IMR-90 (cell line): ENCODE measurements at regions not wholly inside any gene's neighbourhood (a gene's known extent, or its start where the extent isn't known, plus 50 kb on each side); places are given as distances from the start of the nearest gene placed in this dataset.

ENCODE experiments used
- ATAC-seq: fragments of 200-7000 bp; cut with Tn5 transposase; 2 replicates; pipeline ENCODE4 v1.9.1; 2020; ENCODE audit warnings: low read depth, mild to moderate bottlenecking, moderate library complexity
- BruUV-seq: library from RNA; stranded (reverse); fragments of 400-500 nt; replicated peaks from 2 replicates; lab custom pipeline; 2021; lab: Mats Ljungman, UMichigan
- CTCF ChIA-PET: fragments of 300-600 bp; formaldehyde crosslinking; extraction: SDS; loops from one replicate; lab custom pipeline; 2021; ENCODE audit warnings: antibody characterized with exemption; lab: Yijun Ruan, JAX
- POLR2A ChIA-PET: fragments of 300-600 bp; sonication (Branson Sonifier 250); formaldehyde crosslinking; loops from one replicate; lab custom pipeline; 2022; ENCODE audit warnings: antibody characterized with exemption; ENCODE audit not compliant: unreplicated experiment; lab: Charles Lee
- DNase-seq: peaks from one replicate; pipeline ENCODE4 v3.0.0; 2013
- H2AFZ ChIP-seq: replicated peaks from 2 replicates; pipeline ENCODE3; 2013; ENCODE audit warnings: low read length, mild to moderate bottlenecking; ENCODE audit not compliant: poor library complexity
- H2AK5ac ChIP-seq: 2 replicates; pipeline ENCODE4 v1.6.1; 2013; ENCODE audit warnings: low read depth, low read length, inconsistent platforms
- H2AK9ac ChIP-seq: replicated peaks from 2 replicates; pipeline ENCODE3; 2013; ENCODE audit warnings: mild to moderate bottlenecking, low read depth, low read length, moderate library complexity; ENCODE audit not compliant: poor library complexity
- H2BK120ac ChIP-seq: 2 replicates; pipeline ENCODE4 v1.6.1; 2013; ENCODE audit warnings: low read depth, low read length, inconsistent platforms
- H2BK15ac ChIP-seq: 3 replicates; pipeline ENCODE4 v1.6.1; 2013; ENCODE audit warnings: low read depth, low read length, inconsistent platforms
- H2BK20ac ChIP-seq: 2 replicates; pipeline ENCODE4 v1.6.1; 2013; ENCODE audit warnings: low read depth, mild to moderate bottlenecking, inconsistent platforms, low read length, moderate library complexity
- H2BK5ac ChIP-seq: 2 replicates; pipeline ENCODE4 v1.6.1; 2013; ENCODE audit warnings: mild to moderate bottlenecking, low read depth, low read length, inconsistent platforms; ENCODE audit not compliant: poor library complexity, severe bottlenecking
- H3K14ac ChIP-seq: replicated peaks from 2 replicates; pipeline ENCODE4 v1.6.1; 2013; ENCODE audit warnings: low read depth, low read length, inconsistent platforms
- H3K18ac ChIP-seq: 2 replicates; pipeline ENCODE4 v1.6.1; 2013; ENCODE audit warnings: low read depth, low read length, control low read depth
- H3K23ac ChIP-seq: 2 replicates; pipeline ENCODE4 v1.6.1; 2013; ENCODE audit warnings: low read depth, low read length, inconsistent platforms
- H3K27ac ChIP-seq: 2 replicates; pipeline ENCODE4 v1.5.1; 2013; ENCODE audit warnings: mild to moderate bottlenecking, control low read depth, low read length; ENCODE audit not compliant: insufficient read depth
- H3K27me3 ChIP-seq: 2 replicates; pipeline ENCODE4 v1.6.1; 2013; ENCODE audit warnings: low read length; ENCODE audit not compliant: control insufficient read depth, insufficient read depth
- H3K36me3 ChIP-seq: 2 replicates; pipeline ENCODE4 v1.6.1; 2013; ENCODE audit warnings: low read length, mixed read lengths; ENCODE audit not compliant: control insufficient read depth, insufficient read depth
- H3K4ac ChIP-seq: 2 replicates; pipeline ENCODE4 v1.6.1; 2013; ENCODE audit warnings: low read depth, low read length, inconsistent platforms
- H3K4me1 ChIP-seq: 2 replicates; pipeline ENCODE4 v1.6.1; 2013; ENCODE audit warnings: low read length, mixed read lengths; ENCODE audit not compliant: control insufficient read depth, insufficient read depth
- H3K4me2 ChIP-seq: 2 replicates; pipeline ENCODE4 v1.6.1; 2013; ENCODE audit warnings: low read depth, mild to moderate bottlenecking, control low read depth, low read length, moderate library complexity
- H3K4me3 ChIP-seq: 2 replicates; pipeline ENCODE4 v1.5.1; 2013; ENCODE audit warnings: low read depth, mild to moderate bottlenecking, control low read depth, low read length, moderate library complexity; ENCODE audit not compliant: insufficient read depth
- H3K56ac ChIP-seq: 2 replicates; pipeline ENCODE4 v1.6.1; 2013; ENCODE audit warnings: low read length, inconsistent platforms; ENCODE audit not compliant: insufficient read depth; ENCODE audit errors: extremely low read depth
- H3K79me1 ChIP-seq, 2 experiments: 2 replicates each; pipeline ENCODE4 v1.6.1; 2013; ENCODE audit warnings: low read length in 2 of 2, inconsistent platforms in 1 of 2, low read depth in 1 of 2
- H3K9ac ChIP-seq: 2 replicates; pipeline ENCODE4 v1.6.1; 2013; ENCODE audit warnings: low read depth, low read length, control low read depth
- H3K9me1 ChIP-seq: 2 replicates; pipeline ENCODE4 v1.6.1; 2013; ENCODE audit warnings: low read length, inconsistent platforms; ENCODE audit not compliant: insufficient read depth
- H3K9me3 ChIP-seq: 2 replicates; pipeline ENCODE4 v1.6.1; 2013; ENCODE audit warnings: low read length; ENCODE audit not compliant: control insufficient read depth, insufficient read depth
- H4K20me1 ChIP-seq: 2 replicates; pipeline ENCODE4 v1.6.1; 2013; ENCODE audit warnings: low read length, inconsistent platforms; ENCODE audit not compliant: insufficient read depth
- H4K5ac ChIP-seq: 2 replicates; pipeline ENCODE4 v1.6.1; 2013; ENCODE audit warnings: mild to moderate bottlenecking, low read depth, low read length, control low read depth
- H4K8ac ChIP-seq, 2 experiments: 2 replicates each; pipeline ENCODE4 v1.6.1; 2013; ENCODE audit warnings: low read depth in 2 of 2, low read length in 2 of 2, control low read depth in 1 of 2, inconsistent platforms in 1 of 2
- H4K91ac ChIP-seq: 2 replicates; pipeline ENCODE4 v1.6.1; 2013; ENCODE audit warnings: low read depth, low read length, inconsistent platforms; ENCODE audit not compliant: insufficient read depth
- BHLHE40 ChIP-seq: fragments of 150-350 bp; IDR thresholded peaks from 2 replicates; pipeline ENCODE4 v1.6.1; 2016; ENCODE audit warnings: mild to moderate bottlenecking, low read depth, low read length
- CEBPB ChIP-seq: IDR thresholded peaks from 2 replicates; pipeline ENCODE4 v1.6.1; 2012; ENCODE audit warnings: low read depth, low read length, improper control_type of control experiment
- CHD1 ChIP-seq: IDR thresholded peaks from 2 replicates; pipeline ENCODE4 v1.6.1; 2012; ENCODE audit warnings: low read depth, low read length, improper control_type of control experiment
- CTCF ChIP-seq: conservative IDR thresholded peaks from 2 replicates; pipeline ENCODE4 v1.5.1; 2012; ENCODE audit warnings: mild to moderate bottlenecking, low read depth, low read length, improper control_type of control experiment
- FOS ChIP-seq: fragments of 150-350 bp; IDR thresholded peaks from 2 replicates; pipeline ENCODE4 v1.6.1; 2016; ENCODE audit warnings: low read depth, low read length
- MAFK ChIP-seq: IDR thresholded peaks from 2 replicates; pipeline ENCODE4 v1.6.1; 2012; ENCODE audit warnings: low read depth, low read length, improper control_type of control experiment
- MAZ ChIP-seq: IDR thresholded peaks from 2 replicates; pipeline ENCODE4 v1.6.1; 2012; ENCODE audit warnings: low read depth, mild to moderate bottlenecking, low read length, improper control_type of control experiment, moderate library complexity, borderline replicate concordance
- MXI1 ChIP-seq: IDR thresholded peaks from 2 replicates; pipeline ENCODE4 v1.6.1; 2012; ENCODE audit warnings: low read depth, mild to moderate bottlenecking, low read length, moderate library complexity, borderline replicate concordance
- NFE2L2 ChIP-seq: fragments of 150-350 bp; IDR thresholded peaks from 2 replicates; pipeline ENCODE4 v1.6.1; 2016; ENCODE audit warnings: low read depth, mild to moderate bottlenecking, low read length
- POLR2A ChIP-seq: IDR thresholded peaks from 2 replicates; pipeline ENCODE4 v1.6.1; 2012; ENCODE audit warnings: mild to moderate bottlenecking, low read depth, low read length
- RAD21 ChIP-seq: IDR thresholded peaks from 2 replicates; pipeline ENCODE4 v1.6.1; 2012; ENCODE audit warnings: low read length, improper control_type of control experiment
- RCOR1 ChIP-seq: IDR thresholded peaks from 2 replicates; pipeline ENCODE4 v1.6.1; 2012; ENCODE audit warnings: mild to moderate bottlenecking, low read length, improper control_type of control experiment; ENCODE audit not compliant: insufficient replicate concordance
- RFX5 ChIP-seq: IDR thresholded peaks from 2 replicates; pipeline ENCODE4 v1.8.0; 2012; ENCODE audit warnings: low read depth, mild to moderate bottlenecking, low read length, moderate library complexity
- SMC3 ChIP-seq: fragments of 150-350 bp; IDR thresholded peaks from 2 replicates; pipeline ENCODE4 v1.6.1; 2016; ENCODE audit warnings: low read depth, mild to moderate bottlenecking, antibody characterized with exemption, low read length, moderate library complexity
- WGBS, 2 experiments: methylation state at CpG; one replicate each; pipeline versions ENCODE4 v1.1.5 to v1.1.7; 2013; ENCODE audit warnings: missing lambda C conversion rate in 2 of 2; ENCODE audit not compliant: insufficient read length in 1 of 2; ENCODE audit errors: extremely low coverage in 2 of 2; 5-methylcytosine and 5-hydroxymethylcytosine counted together
- dilution Hi-C: fragments of 300-500 bp; cut with HindIII; formaldehyde crosslinking; loops from one replicate; pipeline ENCODE4 v1.14.3; 2018; ENCODE audit warnings: low sequenced_read_pairs; ENCODE audit not compliant: unreplicated experiment
- in situ Hi-C: fragments of 300-500 bp; cut with MboI; formaldehyde crosslinking; loops from 3 replicates; pipeline ENCODE4 v1.14.3; 2019; ENCODE audit warnings: low sequenced_read_pairs, inconsistent platforms, mixed read lengths
- intact Hi-C: fragments of 100-400 bp; cut with micrococcal nuclease; formaldehyde crosslinking; loops from 2 replicates; pipeline ENCODE4 v1.10.0; 2022
- TF ChIP-seq, protein P1 (sequence below): fragments of 150-350 bp; IDR thresholded peaks from 2 replicates; pipeline ENCODE4 v1.6.1; 2017; ENCODE audit warnings: mild to moderate bottlenecking, antibody characterized with exemption, low read length, low read depth
- TF ChIP-seq, protein P2 (sequence below): fragments of 150-350 bp; IDR thresholded peaks from 2 replicates; pipeline ENCODE4 v1.6.1; 2016; ENCODE audit warnings: low read depth, mild to moderate bottlenecking, low read length, moderate library complexity, borderline replicate concordance

GRCh38 chr13:107842562-107843180 is 372.7 kb downstream of the LIG4 start:
- H3K4me1 ChIP-seq = peaks cover 10% of the 10 kb centered on the region
- peaks cover 29% of the 10 kb centered on the region for H4K20me1 ChIP-seq
- TF ChIP-seq RCOR1 = no peak
- no peak for TF ChIP-seq SMC3
- TF ChIP-seq BHLHE40 = no peak
- no peak for TF ChIP-seq RAD21
- no peak for TF ChIP-seq MAZ
- TF ChIP-seq POLR2A = no peak
- TF ChIP-seq, protein P1, sequence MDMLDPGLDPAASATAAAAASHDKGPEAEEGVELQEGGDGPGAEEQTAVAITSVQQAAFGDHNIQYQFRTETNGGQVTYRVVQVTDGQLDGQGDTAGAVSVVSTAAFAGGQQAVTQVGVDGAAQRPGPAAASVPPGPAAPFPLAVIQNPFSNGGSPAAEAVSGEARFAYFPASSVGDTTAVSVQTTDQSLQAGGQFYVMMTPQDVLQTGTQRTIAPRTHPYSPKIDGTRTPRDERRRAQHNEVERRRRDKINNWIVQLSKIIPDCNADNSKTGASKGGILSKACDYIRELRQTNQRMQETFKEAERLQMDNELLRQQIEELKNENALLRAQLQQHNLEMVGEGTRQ = no peak
- TF ChIP-seq CTCF = no peak
- TF ChIP-seq CHD1 = no peak
- TF ChIP-seq, protein P2, sequence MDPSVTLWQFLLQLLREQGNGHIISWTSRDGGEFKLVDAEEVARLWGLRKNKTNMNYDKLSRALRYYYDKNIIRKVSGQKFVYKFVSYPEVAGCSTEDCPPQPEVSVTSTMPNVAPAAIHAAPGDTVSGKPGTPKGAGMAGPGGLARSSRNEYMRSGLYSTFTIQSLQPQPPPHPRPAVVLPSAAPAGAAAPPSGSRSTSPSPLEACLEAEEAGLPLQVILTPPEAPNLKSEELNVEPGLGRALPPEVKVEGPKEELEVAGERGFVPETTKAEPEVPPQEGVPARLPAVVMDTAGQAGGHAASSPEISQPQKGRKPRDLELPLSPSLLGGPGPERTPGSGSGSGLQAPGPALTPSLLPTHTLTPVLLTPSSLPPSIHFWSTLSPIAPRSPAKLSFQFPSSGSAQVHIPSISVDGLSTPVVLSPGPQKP = no peak
- no peak for TF ChIP-seq RFX5
- no peak for TF ChIP-seq NFE2L2
- TF ChIP-seq FOS = no peak
- TF ChIP-seq MAFK = no peak
- TF ChIP-seq CEBPB = no peak; the same call in 1 of the 2 replicates
- TF ChIP-seq MXI1 = no peak
- H2AFZ ChIP-seq = no peak overlapping the region
- peak overlapping the region; percentile 62 for H3K23ac ChIP-seq
- peak overlapping the region; percentile 59; the same call in 1 of the 2 replicates for H2BK20ac ChIP-seq
- H4K8ac ChIP-seq = peak overlapping the region in 1 of 2 experiments; percentile 16; a peak in 1 of 4 replicates
- peaks cover 11% of the 10 kb centered on the region for H3K9me1 ChIP-seq
- ChIA-PET CTCF (no interaction called here), POLR2A (no interaction called here)
- H3K27me3 ChIP-seq = no peaks in the 10 kb centered on the region
- no peak overlapping the region for H3K14ac ChIP-seq
- H3K9ac ChIP-seq = no peak overlapping the region
- H3K9me3 ChIP-seq = no peaks in the 10 kb centered on the region
- H3K56ac ChIP-seq = no peak overlapping the region
- H3K18ac ChIP-seq = no peak overlapping the region
- H2AK5ac ChIP-seq = no peak overlapping the region
- H2BK120ac ChIP-seq = peak overlapping the region; percentile 70
- H3K27ac ChIP-seq = no peak overlapping the region
- no peak overlapping the region for H2AK9ac ChIP-seq
- peaks cover 22 to 59% of the 10 kb centered on the region in 2 experiments for H3K79me1 ChIP-seq
- dilution Hi-C loops (no loop called here), in situ Hi-C loops (no loop called here), intact Hi-C loops (loop anchor here (5.0 kb wide), 1 partner anchor 100 kb away; no protein-coding TSS in a partner anchor)
- WGBS, 2 experiments = no CpG with 5 or more reads among the region's 3 CpGs
- H4K5ac ChIP-seq = no peak overlapping the region
- H3K4ac ChIP-seq = 0 out of 2 replicates have a peak overlapping the region, but pooled peaks have one; percentile 33
- H2BK15ac ChIP-seq = no peak overlapping the region
- H3K4me2 ChIP-seq = peak overlapping the region; percentile 76
- ATAC-seq (peak; percentile 25; the same call in 1 of the 2 replicates), DNase-seq (peak; percentile 58)
- no TSS peak for BruUV-seq
- H3K4me3 ChIP-seq = no peak overlapping the region
- no peak overlapping the region for H2BK5ac ChIP-seq
- H4K91ac ChIP-seq = peak overlapping the region; percentile 65; the same call in 1 of the 2 replicates
- H3K36me3 ChIP-seq = no peaks in the 10 kb centered on the region
